ENCODE measurements at regions not wholly inside any gene's neighbourhood (a gene's known extent, or its start where the extent isn't known, plus 50 kb on each side); places are given as distances from the start of the nearest gene placed in this dataset.
"Not testable (repeated sequence)": the region's sequence is repeated elsewhere in the genome, so short reads cannot be mapped to it uniquely, and the experiment has no call there.

GRCh38 chr7:53358269-53358668 is 322.8 kb downstream of the POM121L12 start (continued):
- TF ChIP-seq ZNF121 (CRISPR knock-in tag; IDR thresholded peaks at IDR 0.05) (no peak), E2F1 (CRISPR knock-in tag; IDR thresholded peaks at IDR 0.05) (no peak), ZNF416 (CRISPR knock-in tag; IDR thresholded peaks at IDR 0.05) (no peak), TCF7 (CRISPR knock-in tag; IDR thresholded peaks at IDR 0.05; ENCODE audit: low read depth) (no peak), ZBTB21 (CRISPR knock-in tag; IDR thresholded peaks at IDR 0.05; ENCODE audit: borderline replicate concordance) (no peak), SOX15 (CRISPR knock-in tag; IDR thresholded peaks at IDR 0.05) (no peak), USF1 (CRISPR knock-in tag; IDR thresholded peaks at IDR 0.05) (no peak), STAT6 (CRISPR knock-in tag; conservative IDR thresholded peaks at IDR 0.05; ENCODE audit: low read depth) (no peak), HMGA2 (CRISPR knock-in tag; IDR thresholded peaks at IDR 0.05) (no peak), ELF4 (CRISPR knock-in tag; IDR thresholded peaks at IDR 0.05; ENCODE audit: low read depth) (no peak)
- TF ChIP-seq, protein P1, sequence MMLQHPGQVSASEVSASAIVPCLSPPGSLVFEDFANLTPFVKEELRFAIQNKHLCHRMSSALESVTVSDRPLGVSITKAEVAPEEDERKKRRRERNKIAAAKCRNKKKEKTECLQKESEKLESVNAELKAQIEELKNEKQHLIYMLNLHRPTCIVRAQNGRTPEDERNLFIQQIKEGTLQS (CRISPR knock-in tag; conservative IDR thresholded peaks at IDR 0.05), result no peak

DNA sequence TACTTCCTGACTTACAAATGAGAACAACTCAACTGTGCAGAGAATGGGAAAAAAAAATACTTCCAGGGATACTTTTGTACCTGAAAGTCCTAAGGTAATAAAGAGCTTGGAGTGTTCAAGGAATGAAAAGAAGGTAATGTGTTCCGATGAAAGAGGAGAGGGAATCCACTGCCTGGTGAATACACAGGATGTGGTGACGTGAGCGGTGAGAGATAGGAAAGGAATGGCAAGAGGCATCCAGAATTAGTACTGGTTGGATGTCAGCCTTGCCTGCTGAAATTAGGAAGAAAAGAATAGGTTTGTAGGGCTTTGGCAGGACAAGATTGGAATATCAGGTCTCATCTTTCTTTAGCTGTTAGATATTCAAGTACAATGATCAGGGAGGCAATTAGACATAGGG is 347.7 kb downstream of the POM121L12 start:
- no peaks in the 10 kb centered on the region for H3K36me3 Mint-ChIP-seq
- TF ChIP-seq MXD4 (CRISPR knock-in tag; IDR thresholded peaks at IDR 0.05; ENCODE audit: borderline replicate concordance) (no peak), NR2C2 (CRISPR knock-in tag; IDR thresholded peaks at IDR 0.05) (no peak), IRF2 (CRISPR knock-in tag; IDR thresholded peaks at IDR 0.05; ENCODE audit: borderline replicate concordance, low read depth) (no peak), ZNF425 (CRISPR knock-in tag; conservative IDR thresholded peaks at IDR 0.05) (no peak), ZBTB21 (CRISPR knock-in tag; IDR thresholded peaks at IDR 0.05; ENCODE audit: borderline replicate concordance) (no peak), PREB (CRISPR knock-in tag; IDR thresholded peaks at IDR 0.05; ENCODE audit: borderline replicate concordance) (no peak), ERG (CRISPR knock-in tag; IDR thresholded peaks at IDR 0.05) (no peak), ATF2 (CRISPR knock-in tag; IDR thresholded peaks at IDR 0.05; ENCODE audit: borderline replicate concordance, low read depth) (no peak)
- peaks cover 15% of the 10 kb centered on the region for H3K9me3 Mint-ChIP-seq
- no peak overlapping the region for H3K27ac Mint-ChIP-seq
- no peaks in the 10 kb centered on the region for H3K27me3 Mint-ChIP-seq (ENCODE audit: low read depth)
- H3K4me1 Mint-ChIP-seq, result no peaks in the 10 kb centered on the region
- ChIA-PET POLR2A (no interaction called here), CTCF (no interaction called here)
- ATAC-seq (no peak), DNase-seq (ENCODE audit: low spot score) (no peak)
- no peak overlapping the region for H3K4me3 Mint-ChIP-seq

DNA sequence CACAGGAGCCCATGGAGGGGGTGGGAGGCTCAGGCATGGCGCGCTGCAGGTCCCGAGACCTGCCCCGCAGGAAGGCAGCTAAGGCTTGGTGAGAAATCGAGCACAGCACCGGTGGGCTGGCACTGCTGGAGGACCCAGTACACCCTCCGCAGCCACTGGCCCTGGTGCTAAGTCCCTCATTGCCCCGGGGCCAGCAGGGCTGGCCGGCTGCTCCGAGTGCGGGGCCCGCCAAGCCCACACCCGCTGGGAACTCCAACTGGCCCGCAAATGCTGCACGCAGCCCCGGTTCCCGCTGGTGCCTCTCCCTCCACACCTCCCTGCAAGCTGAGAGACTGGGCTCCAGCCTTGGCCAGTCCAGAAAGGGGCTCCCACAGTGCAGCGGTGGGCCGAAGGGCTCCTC is 349.8 kb downstream of the POM121L12 start:
- CTCF ChIA-PET; H3K4me1 Mint-ChIP-seq; DNase-seq (ENCODE audit: low spot score); H3K27ac Mint-ChIP-seq; H3K4me3 Mint-ChIP-seq; ATAC-seq; H3K36me3 Mint-ChIP-seq; POLR2A ChIA-PET; H3K27me3 Mint-ChIP-seq (ENCODE audit: low read depth): not testable (repeated sequence)
- peaks cover 15% of the 10 kb centered on the region for H3K9me3 Mint-ChIP-seq

All from WTC11 (cell line).